ELR (cell line): ENCODE measurements at regions not wholly inside any gene's neighbourhood (a gene's known extent, or its start where the extent isn't known, plus 50 kb on each side); places are given as distances from the start of the nearest gene placed in this dataset.

Experiments
- DNase-seq: peaks from one replicate; pipeline ENCODE4 v3.0.0-alpha.2; 2015; ENCODE audit warnings: low read depth

- DNase-seq, result no peak
These were observed 233.1 kb upstream of the PLSCR5 start for GRCh38 chr3:146838221-146838620.

- no peak for DNase-seq
These were observed 229.8 kb upstream of the PLSCR5 start for GRCh38 chr3:146834917-146835316.

GRCh38 chr3:146832857-146833458, 227.8 kb upstream of the PLSCR5 start:
- DNase-seq, result no peak

GRCh38 chr3:146831659-146832058, 226.5 kb upstream of the PLSCR5 start:
- DNase-seq, result no peak

- no peak for DNase-seq
These were observed 225.1 kb upstream of the PLSCR5 start for GRCh38 chr3:146830231-146830630.

- no peak for DNase-seq
These were observed 222.7 kb upstream of the PLSCR5 start for GRCh38 chr3:146827836-146828235.

- DNase-seq, result no peak
These were observed 218.5 kb upstream of the PLSCR5 start for GRCh38 chr3:146823622-146824021.

GRCh38 chr3:146818866-146819265, 213.7 kb upstream of the PLSCR5 start:
- DNase-seq, result no peak

- peak; percentile 14 for DNase-seq
These were observed 213.2 kb upstream of the PLSCR5 start for GRCh38 chr3:146818301-146818700.

GRCh38 chr3:146817704-146818103, 212.6 kb upstream of the PLSCR5 start:
- DNase-seq, result peak; percentile 69

GRCh38 chr3:146814601-146815315, 209.6 kb upstream of the PLSCR5 start:
- DNase-seq, result peak; percentile 57

GRCh38 chr3:146813496-146813895, 208.3 kb upstream of the PLSCR5 start:
- DNase-seq, result peak; percentile 18

GRCh38 chr3:146803745-146804144, 198.6 kb upstream of the PLSCR5 start:
- DNase-seq, result peak; percentile 53

- DNase-seq, result no peak
These were observed 196.3 kb upstream of the PLSCR5 start for GRCh38 chr3:146801492-146801891.

- DNase-seq, result no peak
These were observed 195.3 kb upstream of the PLSCR5 start for GRCh38 chr3:146800484-146800883.

GRCh38 chr3:146796078-146796477, 190.9 kb upstream of the PLSCR5 start:
- DNase-seq, result no peak

- no peak for DNase-seq
These were observed 178.3 kb upstream of the PLSCR5 start for GRCh38 chr3:146783446-146783845.

- DNase-seq, result no peak
These were observed 176.5 kb upstream of the PLSCR5 start for GRCh38 chr3:146781606-146782005.

- DNase-seq, result no peak
These were observed 175.9 kb upstream of the PLSCR5 start for GRCh38 chr3:146781059-146781458.

- peak; percentile 7 for DNase-seq
These were observed 175.1 kb upstream of the PLSCR5 start for GRCh38 chr3:146780251-146780650.

- no peak for DNase-seq
These were observed 172.8 kb upstream of the PLSCR5 start for GRCh38 chr3:146777941-146778340.

- DNase-seq, result no peak
These were observed 167.1 kb upstream of the PLSCR5 start for GRCh38 chr3:146772211-146772743.

- no peak for DNase-seq
These were observed 165.7 kb upstream of the PLSCR5 start for GRCh38 chr3:146770881-146771280.

GRCh38 chr3:146770301-146770700, 165.2 kb upstream of the PLSCR5 start:
- DNase-seq, result no peak
